GM18507 (cell line): ENCODE measurements at regions not wholly inside any gene's neighbourhood (a gene's known extent, or its start where the extent isn't known, plus 50 kb on each side); places are given as distances from the start of the nearest gene placed in this dataset.
A peak's percentile ranks its signal among the peaks of the same experiment; 100 is the strongest.

Source experiments
- DNase-seq: peaks from one replicate; pipeline ENCODE4 v3.0.0; 2011; ENCODE audit warnings: low read depth; ENCODE audit not compliant: insufficient read length; ENCODE audit errors: extremely low spot score
- FAIRE-seq: peaks from 2 replicates; lab custom pipeline; 2011; peaks lifted over from hg19 to GRCh38; lab: Jason Lieb, UNC

DNA sequence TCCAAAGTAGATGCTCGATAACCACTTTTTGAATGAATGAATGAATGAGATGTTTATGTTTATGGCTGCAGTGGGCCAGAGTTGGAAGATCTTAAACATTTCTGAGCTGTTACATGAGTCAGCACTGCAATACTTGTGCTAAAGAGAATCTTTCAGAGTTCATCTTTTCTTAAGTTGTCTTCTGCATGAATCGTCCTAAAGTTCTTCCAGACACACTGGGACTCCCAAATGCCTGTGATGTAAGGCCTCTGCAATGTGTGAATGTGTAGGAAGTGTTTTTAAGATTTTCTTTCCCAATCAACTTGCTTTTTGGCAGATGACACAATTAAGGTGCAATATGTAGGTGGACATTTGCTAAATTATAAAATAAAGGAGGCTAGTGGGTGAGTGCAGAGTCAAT lies 50.3 kb upstream of the TRIM9 start:
- DNase-seq, result no peak
- FAIRE-seq, result no peak

GRCh38 chr14:51147183-51147582 lies 52.3 kb upstream of the TRIM9 start:
- DNase-seq (no peak), FAIRE-seq (no peak)

- no peak for FAIRE-seq
- DNase-seq, result no peak
These were observed 60.4 kb upstream of the TRIM9 start for GRCh38 chr14:51155326-51155725.

DNA sequence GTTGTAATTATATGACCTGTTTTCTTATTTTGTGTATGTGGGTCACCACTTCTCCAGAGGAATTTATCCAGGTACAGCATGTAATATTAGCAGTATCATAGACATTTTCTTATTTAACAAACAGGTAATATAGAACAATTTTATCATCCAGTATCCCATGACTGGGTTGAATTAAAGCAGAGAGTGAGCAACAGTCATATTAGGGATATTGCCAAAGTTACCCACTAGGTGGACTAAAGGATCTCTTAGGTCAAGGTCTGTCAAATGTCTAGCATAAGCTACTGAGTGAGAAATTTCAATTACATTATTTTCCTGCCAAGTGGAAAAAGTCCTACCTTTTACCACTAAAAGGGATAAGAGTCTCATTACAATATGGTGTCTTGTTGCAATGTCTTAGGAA lies 62.1 kb upstream of the TRIM9 start:
- peak; percentile 75 for FAIRE-seq
- no peak for DNase-seq

DNA sequence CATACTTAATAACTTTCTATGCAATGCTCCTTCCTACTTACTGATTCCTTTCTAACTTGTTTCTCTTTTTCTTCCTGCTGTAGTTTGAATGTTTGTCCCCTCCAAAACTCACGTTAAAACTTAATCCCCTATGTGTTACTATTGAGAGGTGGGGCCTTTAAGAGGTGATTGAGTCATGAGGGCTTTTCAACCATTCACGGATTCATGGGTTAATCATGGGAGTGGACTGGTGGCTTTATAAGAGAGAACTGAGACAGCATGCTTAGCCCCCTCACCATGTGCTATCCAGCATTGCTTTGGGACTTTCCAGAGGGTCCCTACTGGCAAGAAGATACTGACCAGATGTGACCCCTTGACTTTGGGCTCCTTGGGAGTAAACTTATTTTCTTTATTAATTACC lies 66.0 kb upstream of the TRIM9 start:
- DNase-seq (no peak), FAIRE-seq (peak; percentile 58)

DNA sequence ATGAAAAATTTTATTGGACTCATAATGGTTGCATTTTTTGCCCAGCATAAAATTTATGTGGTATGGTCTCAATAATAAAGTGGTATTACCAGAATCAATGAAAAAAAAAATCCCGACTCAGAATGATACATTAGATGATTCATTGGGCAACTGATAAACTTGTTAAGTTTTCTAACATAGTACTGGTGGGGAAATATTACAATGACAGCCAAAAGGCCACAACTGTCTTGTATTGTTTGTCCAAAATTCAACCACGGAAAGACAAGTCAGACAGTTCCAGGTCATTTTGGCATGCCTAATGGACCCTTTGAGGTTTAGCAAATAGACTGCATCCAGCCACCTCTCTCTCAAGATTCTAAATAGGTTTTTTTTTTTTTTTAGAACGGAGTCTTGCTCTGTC lies 70.5 kb upstream of the TRIM9 start:
- no peak for DNase-seq
- no peak for FAIRE-seq

GRCh38 chr14:51167587-51168214 lies 72.3 kb upstream of the TMX1 start:
- peak; percentile 75 for FAIRE-seq
- DNase-seq, result no peak

- FAIRE-seq, result no peak
- DNase-seq, result no peak
These were observed 71.8 kb upstream of the TMX1 start for GRCh38 chr14:51168215-51168613.

DNA sequence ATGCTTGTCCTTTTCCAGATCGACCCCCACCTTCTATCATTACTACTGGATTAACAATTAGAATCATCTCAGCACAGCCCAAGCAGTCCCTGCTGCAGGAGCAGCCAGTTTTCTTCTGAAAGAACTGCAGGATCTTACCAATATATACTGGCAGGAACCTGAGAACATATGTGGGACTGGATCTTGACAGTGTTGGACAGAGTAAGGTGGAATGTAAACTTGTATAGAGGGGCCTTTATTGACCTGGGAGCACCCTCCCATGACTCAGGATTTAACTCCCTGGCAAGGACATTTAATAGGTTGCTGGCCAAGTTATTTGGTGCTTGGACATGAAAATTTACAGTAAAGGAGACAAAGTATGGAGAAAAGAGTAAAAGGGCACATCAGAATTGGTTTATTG lies 66.2 kb upstream of the TMX1 start:
- FAIRE-seq, result no peak
- DNase-seq, result no peak

- FAIRE-seq, result no peak
- DNase-seq, result no peak
These were observed 63.2 kb upstream of the TMX1 start for GRCh38 chr14:51176839-51177238.

DNA sequence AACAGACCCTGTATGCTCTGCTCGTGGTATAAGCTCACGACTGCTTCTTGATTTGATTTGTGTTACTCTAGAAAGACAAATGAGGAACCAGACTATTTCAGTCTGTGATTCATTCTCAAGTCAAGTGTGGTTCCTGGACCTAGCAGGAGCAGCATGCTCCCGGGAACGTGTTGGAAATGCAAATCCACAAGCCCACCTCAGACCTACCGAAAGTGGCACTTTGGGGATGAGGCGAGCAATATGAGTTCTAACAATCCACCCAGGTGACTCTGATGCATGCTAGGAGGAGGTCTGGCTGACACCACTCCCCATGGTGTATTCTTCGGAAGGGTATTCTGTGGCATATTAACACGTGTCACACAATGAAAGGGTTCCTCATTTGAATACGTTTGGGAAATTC lies 59.5 kb upstream of the TMX1 start:
- FAIRE-seq (peak; percentile 83), DNase-seq (no peak)

DNA sequence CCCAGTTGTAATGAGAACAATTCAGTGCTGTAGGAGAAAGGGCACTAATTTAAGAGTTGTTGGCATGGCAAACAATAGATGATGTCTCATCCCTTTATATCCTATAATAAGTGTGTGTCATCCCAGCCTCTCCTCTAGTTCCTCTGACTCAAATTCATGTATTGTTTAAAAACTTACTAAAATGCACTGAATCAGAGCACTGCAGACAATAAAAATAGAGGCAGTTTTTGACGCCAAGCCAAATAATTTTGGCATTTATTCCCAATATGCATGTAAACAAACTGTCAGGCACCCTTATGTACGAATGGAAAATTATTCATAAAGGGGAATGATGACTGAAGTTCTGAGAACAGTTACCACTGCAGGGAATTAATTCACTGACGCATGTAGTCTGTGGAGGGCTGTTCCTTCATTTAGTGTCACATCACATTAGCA lies 57.9 kb upstream of the TMX1 start:
- FAIRE-seq (no peak), DNase-seq (no peak)

GRCh38 chr14:51185180-51185579 lies 54.9 kb upstream of the TMX1 start:
- peak; percentile 47 for FAIRE-seq
- no peak for DNase-seq

DNA sequence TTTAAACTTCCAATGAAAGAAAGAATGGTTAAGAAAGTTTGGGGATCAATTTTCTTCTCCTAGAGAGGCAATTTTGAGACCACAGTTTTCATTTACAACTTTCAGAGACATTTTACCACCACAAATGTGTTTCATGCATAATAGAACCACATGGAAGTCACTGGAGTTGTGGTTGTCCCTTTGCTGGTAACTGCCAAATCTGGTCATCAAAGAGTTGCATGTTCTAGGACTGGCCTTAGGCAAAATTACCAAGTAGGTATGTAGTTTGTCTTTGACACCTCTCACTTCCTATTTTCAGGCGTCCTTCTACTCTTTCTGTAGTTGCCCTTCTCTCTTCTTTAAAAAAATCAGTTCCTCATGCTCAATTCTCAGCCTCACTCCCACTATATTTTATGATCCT lies 54.3 kb upstream of the TMX1 start:
- DNase-seq, result no peak

DNA sequence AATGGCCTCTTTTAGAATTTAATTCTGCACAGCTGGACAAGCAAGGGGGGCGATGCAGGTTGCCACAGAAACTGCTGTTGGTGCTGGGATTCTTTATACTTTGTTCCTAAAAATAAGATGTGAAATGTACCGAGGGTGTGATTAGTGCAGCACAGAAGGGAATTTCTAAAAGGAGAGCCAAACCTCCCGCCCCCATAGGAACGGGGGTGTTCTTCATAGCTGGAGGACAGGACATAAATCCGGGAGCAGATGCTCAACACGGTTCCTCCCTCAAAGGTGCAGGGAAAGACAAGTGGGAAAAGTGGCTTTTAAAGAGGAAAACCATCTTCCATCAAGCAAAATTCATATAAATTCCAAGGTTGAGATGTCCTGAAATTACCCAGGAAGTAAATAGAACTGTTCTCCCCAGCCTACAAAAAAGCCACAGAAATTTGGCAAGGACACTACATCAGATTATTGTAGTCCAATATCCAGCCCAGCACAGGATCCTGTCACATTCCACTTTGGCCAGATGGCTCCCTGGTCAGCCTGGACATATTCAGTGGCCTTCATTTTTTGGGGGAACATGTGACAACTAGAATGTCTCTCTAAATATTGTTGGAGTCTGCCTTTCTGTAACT lies 51.4 kb upstream of the TMX1 start:
- no peak for FAIRE-seq
- no peak for DNase-seq

More for the DNA sequence above, 54.3 kb upstream of the TMX1 start:
- peak; percentile 81 for FAIRE-seq

GRCh38 chr14:51189600-51190376 lies 50.3 kb upstream of the TMX1 start:
- DNase-seq (no peak), FAIRE-seq (no peak)
